ENCODE measurements at regions not wholly inside any gene's neighbourhood (a gene's known extent, or its start where the extent isn't known, plus 50 kb on each side); places are given as distances from the start of the nearest gene placed in this dataset.

DNA sequence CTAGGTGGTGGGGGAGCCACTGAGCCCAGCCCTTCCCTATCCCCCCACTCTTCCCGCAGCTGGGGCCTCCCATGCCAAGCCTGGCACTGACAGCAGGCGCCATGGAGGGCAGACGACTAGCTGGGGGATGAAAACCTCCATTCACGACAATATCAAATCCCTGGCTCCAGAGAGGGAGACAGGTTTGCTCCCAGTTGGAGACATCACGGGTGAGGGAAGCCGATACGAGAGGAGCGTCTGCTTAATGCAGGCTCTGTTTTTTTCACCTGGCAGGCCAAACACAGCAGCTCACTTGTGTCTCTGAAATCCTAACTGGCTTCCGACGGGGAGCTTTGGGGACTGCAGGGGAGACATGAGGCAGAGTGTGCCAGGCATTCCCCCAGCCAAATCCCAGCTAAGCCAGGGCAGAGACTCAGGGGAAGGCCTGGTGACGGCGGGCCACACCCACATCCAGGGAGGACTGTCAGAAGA lies 307.4 kb upstream of the ZMIZ1 start:
- Histone ChIP-seq H3K27ac (ENCODE audit: low read depth, low read length) (no peak overlapping the region), H3K4me2 (ENCODE audit: low read length) (no peak overlapping the region), H3K9me3 (ENCODE audit: control insufficient read depth in 1 of 2, insufficient read depth in 1 of 2, low read depth in 1 of 2, low read length in 2 of 2) (no peaks in the 10 kb centered on the region), H4K20me1 (ENCODE audit: insufficient read depth) (no peaks in the 10 kb centered on the region), H3K27me3 (ENCODE audit: insufficient read depth, low read length) (no peaks in the 10 kb centered on the region), H3K4me1 (ENCODE audit: control insufficient read depth in 1 of 2, insufficient read depth in 2 of 2, low read length in 2 of 2) (peaks cover 11 to 17% of the 10 kb centered on the region in 2 experiments; a peak in 3 of 4 replicates), H3K9me2 (ENCODE audit: insufficient read depth) (no peaks in the 10 kb centered on the region), H3K4me3 (replicated peaks in 1 of 2; ENCODE audit: low read depth in 1 of 2, low read length in 2 of 2) (no peak overlapping the region), H3K9ac (ENCODE audit: low read length) (no peak overlapping the region), H3K36me3 (ENCODE audit: control insufficient read depth in 1 of 2, insufficient read depth in 2 of 2, low read length in 2 of 2) (no peaks in the 10 kb centered on the region), H2AFZ (ENCODE audit: low read depth, low read length, poor library complexity, severe bottlenecking) (no peak overlapping the region), H3K79me2 (ENCODE audit: insufficient read depth, low read length) (no peaks in the 10 kb centered on the region)
- ChIA-PET RAD21 (ENCODE audit: low non-redundant PET in 1 of 2, low total read pairs in 2 of 2, uncharacterized antibody in 2 of 2, unreplicated experiment in 2 of 2) (no interaction called here), CTCF (no interaction called here), POLR2A (no interaction called here)
- no peak for TF ChIP-seq TCF7L2 (IDR thresholded peaks at IDR 0.05; ENCODE audit: borderline replicate concordance, extremely low read depth, insufficient read depth, insufficient read length)
- TF ChIP-seq, protein P1, sequence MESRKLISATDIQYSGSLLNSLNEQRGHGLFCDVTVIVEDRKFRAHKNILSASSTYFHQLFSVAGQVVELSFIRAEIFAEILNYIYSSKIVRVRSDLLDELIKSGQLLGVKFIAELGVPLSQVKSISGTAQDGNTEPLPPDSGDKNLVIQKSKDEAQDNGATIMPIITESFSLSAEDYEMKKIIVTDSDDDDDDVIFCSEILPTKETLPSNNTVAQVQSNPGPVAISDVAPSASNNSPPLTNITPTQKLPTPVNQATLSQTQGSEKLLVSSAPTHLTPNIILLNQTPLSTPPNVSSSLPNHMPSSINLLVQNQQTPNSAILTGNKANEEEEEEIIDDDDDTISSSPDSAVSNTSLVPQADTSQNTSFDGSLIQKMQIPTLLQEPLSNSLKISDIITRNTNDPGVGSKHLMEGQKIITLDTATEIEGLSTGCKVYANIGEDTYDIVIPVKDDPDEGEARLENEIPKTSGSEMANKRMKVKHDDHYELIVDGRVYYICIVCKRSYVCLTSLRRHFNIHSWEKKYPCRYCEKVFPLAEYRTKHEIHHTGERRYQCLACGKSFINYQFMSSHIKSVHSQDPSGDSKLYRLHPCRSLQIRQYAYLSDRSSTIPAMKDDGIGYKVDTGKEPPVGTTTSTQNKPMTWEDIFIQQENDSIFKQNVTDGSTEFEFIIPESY (IDR thresholded peaks at IDR 0.05; ENCODE audit: extremely low read depth, insufficient replicate concordance, low read length), result no peak
- TF ChIP-seq, protein P2, sequence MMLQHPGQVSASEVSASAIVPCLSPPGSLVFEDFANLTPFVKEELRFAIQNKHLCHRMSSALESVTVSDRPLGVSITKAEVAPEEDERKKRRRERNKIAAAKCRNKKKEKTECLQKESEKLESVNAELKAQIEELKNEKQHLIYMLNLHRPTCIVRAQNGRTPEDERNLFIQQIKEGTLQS (IDR thresholded peaks at IDR 0.05), result no peak
- TF ChIP-seq, protein P3, sequence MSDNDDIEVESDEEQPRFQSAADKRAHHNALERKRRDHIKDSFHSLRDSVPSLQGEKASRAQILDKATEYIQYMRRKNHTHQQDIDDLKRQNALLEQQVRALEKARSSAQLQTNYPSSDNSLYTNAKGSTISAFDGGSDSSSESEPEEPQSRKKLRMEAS (IDR thresholded peaks at IDR 0.05), result no peak
- no peak for TF ChIP-seq CEBPB (IDR thresholded peaks at IDR 0.05; ENCODE audit: low read depth)
- TF ChIP-seq, protein P4, sequence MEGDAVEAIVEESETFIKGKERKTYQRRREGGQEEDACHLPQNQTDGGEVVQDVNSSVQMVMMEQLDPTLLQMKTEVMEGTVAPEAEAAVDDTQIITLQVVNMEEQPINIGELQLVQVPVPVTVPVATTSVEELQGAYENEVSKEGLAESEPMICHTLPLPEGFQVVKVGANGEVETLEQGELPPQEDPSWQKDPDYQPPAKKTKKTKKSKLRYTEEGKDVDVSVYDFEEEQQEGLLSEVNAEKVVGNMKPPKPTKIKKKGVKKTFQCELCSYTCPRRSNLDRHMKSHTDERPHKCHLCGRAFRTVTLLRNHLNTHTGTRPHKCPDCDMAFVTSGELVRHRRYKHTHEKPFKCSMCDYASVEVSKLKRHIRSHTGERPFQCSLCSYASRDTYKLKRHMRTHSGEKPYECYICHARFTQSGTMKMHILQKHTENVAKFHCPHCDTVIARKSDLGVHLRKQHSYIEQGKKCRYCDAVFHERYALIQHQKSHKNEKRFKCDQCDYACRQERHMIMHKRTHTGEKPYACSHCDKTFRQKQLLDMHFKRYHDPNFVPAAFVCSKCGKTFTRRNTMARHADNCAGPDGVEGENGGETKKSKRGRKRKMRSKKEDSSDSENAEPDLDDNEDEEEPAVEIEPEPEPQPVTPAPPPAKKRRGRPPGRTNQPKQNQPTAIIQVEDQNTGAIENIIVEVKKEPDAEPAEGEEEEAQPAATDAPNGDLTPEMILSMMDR (IDR thresholded peaks at IDR 0.05 in 2 of 3, conservative IDR thresholded peaks at IDR 0.05 in 1 of 3; ENCODE audit: borderline replicate concordance in 1 of 3, insufficient read depth in 1 of 3, low read depth in 2 of 3, low read length in 2 of 3), result no peak
- no peak for TF ChIP-seq POLR2A (IDR thresholded peaks at IDR 0.05; ENCODE audit: borderline replicate concordance, extremely low read depth, insufficient read depth, insufficient read length)
- ATAC-seq (no peak), DNase-seq (ENCODE audit: low read depth, low spot score) (no peak)
- intact Hi-C loops (cut with micrococcal nuclease), result no loop called here
- no TSS peak for BruUV-seq (replicated peaks)

Measured in HCT116 (cell line).